ENCODE measurements at regions not wholly inside any gene's neighbourhood (a gene's known extent, or its start where the extent isn't known, plus 50 kb on each side); places are given as distances from the start of the nearest gene placed in this dataset.

GRCh38 chr12:131352296-131352900, 358.5 kb upstream of the SFSWAP start:
- Histone ChIP-seq H3K4me1 (ENCODE audit: insufficient read depth, low read length) (peaks cover 7% of the 10 kb centered on the region), H3K9ac (ENCODE audit: low read depth, low read length) (no peak overlapping the region), H3K36me3 (ENCODE audit: insufficient read depth, low read length) (no peaks in the 10 kb centered on the region), H3K9me3 (ENCODE audit: control insufficient read depth, insufficient read depth, low read length) (no peaks in the 10 kb centered on the region)

GRCh38 chr12:131353376-131353775, 357.5 kb upstream of the SFSWAP start:
- H3K36me3 ChIP-seq (ENCODE audit: insufficient read depth, low read length), result no peaks in the 10 kb centered on the region
- no peaks in the 10 kb centered on the region for H3K9me3 ChIP-seq (ENCODE audit: control insufficient read depth, insufficient read depth, low read length)
- H3K4me1 ChIP-seq (ENCODE audit: insufficient read depth, low read length), result no peaks in the 10 kb centered on the region; the same call in 1 of the 2 replicates
- H3K9ac ChIP-seq (ENCODE audit: low read depth, low read length), result no peak overlapping the region

GRCh38 chr12:131353826-131354225, 357.1 kb upstream of the SFSWAP start:
- Histone ChIP-seq H3K36me3 (ENCODE audit: insufficient read depth, low read length) (no peaks in the 10 kb centered on the region), H3K9me3 (ENCODE audit: control insufficient read depth, insufficient read depth, low read length) (no peaks in the 10 kb centered on the region), H3K9ac (ENCODE audit: low read depth, low read length) (no peak overlapping the region), H3K4me1 (ENCODE audit: insufficient read depth, low read length) (no peaks in the 10 kb centered on the region)

GRCh38 chr12:131355361-131356245, 355.3 kb upstream of the SFSWAP start:
- Histone ChIP-seq H3K9me3 (ENCODE audit: control insufficient read depth, insufficient read depth, low read length) (no peaks in the 10 kb centered on the region), H3K9ac (ENCODE audit: low read depth, low read length) (no peak overlapping the region), H3K36me3 (ENCODE audit: insufficient read depth, low read length) (no peaks in the 10 kb centered on the region), H3K4me1 (ENCODE audit: insufficient read depth, low read length) (no peaks in the 10 kb centered on the region)

- Histone ChIP-seq H3K4me1 (ENCODE audit: insufficient read depth, low read length) (no peaks in the 10 kb centered on the region), H3K36me3 (ENCODE audit: insufficient read depth, low read length) (no peaks in the 10 kb centered on the region), H3K9ac (ENCODE audit: low read depth, low read length) (no peak overlapping the region), H3K9me3 (ENCODE audit: control insufficient read depth, insufficient read depth, low read length) (no peaks in the 10 kb centered on the region)
Observed at GRCh38 chr12:131356485-131357184, 354.3 kb upstream of the SFSWAP start.

GRCh38 chr12:131357185-131357747, 353.6 kb upstream of the SFSWAP start:
- H3K9me3 ChIP-seq (ENCODE audit: control insufficient read depth, insufficient read depth, low read length), result no peaks in the 10 kb centered on the region
- no peaks in the 10 kb centered on the region for H3K4me1 ChIP-seq (ENCODE audit: insufficient read depth, low read length)
- H3K9ac ChIP-seq (ENCODE audit: low read depth, low read length), result no peak overlapping the region
- no peaks in the 10 kb centered on the region for H3K36me3 ChIP-seq (ENCODE audit: insufficient read depth, low read length)

GRCh38 chr12:131357920-131358319, 353.0 kb upstream of the SFSWAP start:
- Histone ChIP-seq H3K9ac (ENCODE audit: low read depth, low read length) (no peak overlapping the region), H3K9me3 (ENCODE audit: control insufficient read depth, insufficient read depth, low read length) (no peaks in the 10 kb centered on the region), H3K36me3 (ENCODE audit: insufficient read depth, low read length) (no peaks in the 10 kb centered on the region), H3K4me1 (ENCODE audit: insufficient read depth, low read length) (no peaks in the 10 kb centered on the region)

GRCh38 chr12:131362291-131363211, 348.3 kb upstream of the SFSWAP start:
- no peak overlapping the region for H3K9ac ChIP-seq (ENCODE audit: low read depth, low read length)
- no peaks in the 10 kb centered on the region; the same call in 1 of the 2 replicates for H3K4me1 ChIP-seq (ENCODE audit: insufficient read depth, low read length)
- H3K36me3 ChIP-seq (ENCODE audit: insufficient read depth, low read length), result no peaks in the 10 kb centered on the region
- H3K9me3 ChIP-seq (ENCODE audit: control insufficient read depth, insufficient read depth, low read length), result no peaks in the 10 kb centered on the region

- Histone ChIP-seq H3K9me3 (ENCODE audit: control insufficient read depth, insufficient read depth, low read length) (no peaks in the 10 kb centered on the region), H3K9ac (ENCODE audit: low read depth, low read length) (no peak overlapping the region), H3K36me3 (ENCODE audit: insufficient read depth, low read length) (no peaks in the 10 kb centered on the region), H3K4me1 (ENCODE audit: insufficient read depth, low read length) (no peaks in the 10 kb centered on the region; the same call in 1 of the 2 replicates)
Observed at GRCh38 chr12:131363393-131363792, 347.5 kb upstream of the SFSWAP start.

GRCh38 chr12:131363841-131364495, 346.9 kb upstream of the SFSWAP start:
- Histone ChIP-seq H3K9ac (ENCODE audit: low read depth, low read length) (no peak overlapping the region), H3K9me3 (ENCODE audit: control insufficient read depth, insufficient read depth, low read length) (no peaks in the 10 kb centered on the region)

GRCh38 chr12:131364903-131365820, 345.7 kb upstream of the SFSWAP start:
- H3K4me1 ChIP-seq (ENCODE audit: insufficient read depth, low read length), result no peaks in the 10 kb centered on the region; the same call in 1 of the 2 replicates
- no peaks in the 10 kb centered on the region for H3K36me3 ChIP-seq (ENCODE audit: insufficient read depth, low read length)
- H3K9ac ChIP-seq (ENCODE audit: low read depth, low read length), result no peak overlapping the region
- no peaks in the 10 kb centered on the region for H3K9me3 ChIP-seq (ENCODE audit: control insufficient read depth, insufficient read depth, low read length)

More at GRCh38 chr12:131363841-131364495, 346.9 kb upstream of the SFSWAP start:
- Histone ChIP-seq H3K4me1 (ENCODE audit: insufficient read depth, low read length) (no peaks in the 10 kb centered on the region; the same call in 1 of the 2 replicates), H3K36me3 (ENCODE audit: insufficient read depth, low read length) (no peaks in the 10 kb centered on the region)

- Histone ChIP-seq H3K4me1 (ENCODE audit: insufficient read depth, low read length) (no peaks in the 10 kb centered on the region; the same call in 1 of the 2 replicates), H3K9me3 (ENCODE audit: control insufficient read depth, insufficient read depth, low read length) (no peaks in the 10 kb centered on the region), H3K9ac (ENCODE audit: low read depth, low read length) (no peak overlapping the region), H3K36me3 (ENCODE audit: insufficient read depth, low read length) (no peaks in the 10 kb centered on the region)
Observed at GRCh38 chr12:131365821-131366260, 345.0 kb upstream of the SFSWAP start.

Measured in ES-I3 (cell line).